Stomach (tissue), 4 donors: ENCODE measurements at regions not wholly inside any gene's neighbourhood (a gene's known extent, or its start where the extent isn't known, plus 50 kb on each side); places are given as distances from the start of the nearest gene placed in this dataset.

ENCODE experiments used
- CTCF ChIP-seq, 7 experiments: fragments of 450-650 bp in 4 of 7; fragments of 200-600 bp in 3 of 7; sonication (generic) in 3 of 7; IDR thresholded peaks; one replicate each; pipeline ENCODE4 v1.5.1; 2016 to 2019; ENCODE audit warnings: antibody characterized with exemption in 7 of 7, control low read depth in 2 of 7, mild to moderate bottlenecking in 1 of 7
- EP300 ChIP-seq: sonication (generic); formaldehyde crosslinking; IDR thresholded peaks from one replicate; pipeline ENCODE4 v1.6.1; 2017; ENCODE audit warnings: antibody characterized with exemption
- POLR2A ChIP-seq, 4 donors: fragments of 450-650 bp; IDR thresholded peaks; one replicate each; pipeline ENCODE4 v1.6.1; 2016; ENCODE audit warnings: antibody characterized with exemption in 4 of 4, control low read depth in 2 of 4, mild to moderate bottlenecking in 1 of 4, moderate library complexity in 1 of 4
- POLR2AphosphoS5 ChIP-seq, 3 donors: sonication (generic); formaldehyde crosslinking; IDR thresholded peaks; one replicate each; pipeline ENCODE4 v1.6.1; 2016; ENCODE audit warnings: antibody characterized with exemption in 3 of 3

- TF ChIP-seq CTCF (IDR thresholded peaks at IDR 0.05), result no peak
- TF ChIP-seq EP300, result no peak
- TF ChIP-seq POLR2AphosphoS5 (IDR thresholded peaks at IDR 0.05), result no peak
- TF ChIP-seq POLR2A (IDR thresholded peaks at IDR 0.05), result no peak
These were observed 50.6 kb upstream of the GALNT9 start for GRCh38 chr12:132379996-132380395.
